ENCODE measurements at regions not wholly inside any gene's neighbourhood (a gene's known extent, or its start where the extent isn't known, plus 50 kb on each side); places are given as distances from the start of the nearest gene placed in this dataset.

DNA sequence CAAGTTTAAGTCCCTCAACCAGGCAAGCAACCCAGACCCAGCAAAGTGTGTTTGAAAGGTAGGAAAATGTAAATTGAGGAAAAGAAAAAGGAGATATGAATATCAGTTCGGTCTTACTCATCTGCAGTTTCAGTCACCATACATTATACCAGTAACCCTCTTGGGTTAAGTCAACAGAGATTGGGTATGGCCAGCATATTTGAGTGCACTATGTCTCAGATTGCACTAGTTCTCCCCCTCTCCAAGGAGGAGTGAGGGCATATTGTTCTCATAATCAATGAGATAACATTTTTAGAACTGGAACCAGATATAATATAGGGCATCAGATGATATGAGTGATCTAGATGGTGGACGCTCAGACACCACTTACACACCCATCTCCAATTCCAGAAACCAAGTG lies 141.5 kb downstream of the COPS8 start:
- DNase-seq (ENCODE audit: low read depth in 1 of 2, low spot score in 1 of 2): no peak
- Histone ChIP-seq H3K4me3 (no peak overlapping the region), H3K27ac (no peak overlapping the region), H3K36me3 (no peaks in the 10 kb centered on the region), H3K4me1 (ENCODE audit: low read depth) (no peaks in the 10 kb centered on the region), H3K9me3 (ENCODE audit: low read depth) (no peaks in the 10 kb centered on the region), H3K27me3 (no peaks in the 10 kb centered on the region)
- TF ChIP-seq, protein P1, sequence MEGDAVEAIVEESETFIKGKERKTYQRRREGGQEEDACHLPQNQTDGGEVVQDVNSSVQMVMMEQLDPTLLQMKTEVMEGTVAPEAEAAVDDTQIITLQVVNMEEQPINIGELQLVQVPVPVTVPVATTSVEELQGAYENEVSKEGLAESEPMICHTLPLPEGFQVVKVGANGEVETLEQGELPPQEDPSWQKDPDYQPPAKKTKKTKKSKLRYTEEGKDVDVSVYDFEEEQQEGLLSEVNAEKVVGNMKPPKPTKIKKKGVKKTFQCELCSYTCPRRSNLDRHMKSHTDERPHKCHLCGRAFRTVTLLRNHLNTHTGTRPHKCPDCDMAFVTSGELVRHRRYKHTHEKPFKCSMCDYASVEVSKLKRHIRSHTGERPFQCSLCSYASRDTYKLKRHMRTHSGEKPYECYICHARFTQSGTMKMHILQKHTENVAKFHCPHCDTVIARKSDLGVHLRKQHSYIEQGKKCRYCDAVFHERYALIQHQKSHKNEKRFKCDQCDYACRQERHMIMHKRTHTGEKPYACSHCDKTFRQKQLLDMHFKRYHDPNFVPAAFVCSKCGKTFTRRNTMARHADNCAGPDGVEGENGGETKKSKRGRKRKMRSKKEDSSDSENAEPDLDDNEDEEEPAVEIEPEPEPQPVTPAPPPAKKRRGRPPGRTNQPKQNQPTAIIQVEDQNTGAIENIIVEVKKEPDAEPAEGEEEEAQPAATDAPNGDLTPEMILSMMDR (IDR thresholded peaks at IDR 0.05; ENCODE audit: low read depth, low read length): no peak

DNA sequence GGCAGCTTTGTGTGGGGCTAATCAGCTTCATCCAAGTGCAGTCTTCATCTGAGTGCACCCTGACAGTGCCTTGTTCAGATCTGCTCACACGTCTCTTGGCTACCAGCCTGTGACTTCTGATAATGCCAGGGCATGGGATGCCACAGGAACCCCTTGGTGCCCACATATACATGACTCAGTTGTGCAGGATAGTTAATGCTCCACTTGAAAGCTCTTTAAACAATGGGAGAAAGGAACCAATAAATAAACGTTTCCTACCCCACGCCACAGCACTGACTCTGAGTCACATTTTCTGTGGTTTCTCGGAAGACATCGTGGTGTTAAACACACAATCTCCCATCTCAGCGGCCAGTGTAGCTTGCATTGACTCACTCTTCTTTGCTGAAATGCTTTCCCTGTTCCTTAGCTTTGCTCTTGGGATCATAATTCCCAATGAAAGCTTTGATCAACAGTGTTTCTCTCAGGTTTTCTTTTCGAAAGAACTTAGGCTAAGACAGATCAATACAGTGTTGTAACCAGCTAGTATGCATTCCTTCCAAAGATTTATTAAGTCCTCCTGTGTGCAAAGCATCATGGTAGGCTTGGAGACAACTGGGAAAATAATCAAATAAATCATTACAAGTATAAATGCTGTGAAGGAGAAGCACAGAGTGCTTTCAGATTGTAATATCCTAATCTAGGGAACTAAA lies 142.0 kb downstream of the COPS8 start:
- Histone ChIP-seq H3K9me3 (ENCODE audit: low read depth) (no peaks in the 10 kb centered on the region), H3K4me3 (no peak overlapping the region), H3K27me3 (no peaks in the 10 kb centered on the region), H3K27ac (no peak overlapping the region), H3K4me1 (ENCODE audit: low read depth) (no peaks in the 10 kb centered on the region), H3K36me3 (no peaks in the 10 kb centered on the region)
- TF ChIP-seq, protein P1 (IDR thresholded peaks at IDR 0.05; ENCODE audit: low read depth, low read length): no peak
- DNase-seq (ENCODE audit: low read depth in 1 of 2, low spot score in 1 of 2): peak in 1 of 2 donors; percentile 92

DNA sequence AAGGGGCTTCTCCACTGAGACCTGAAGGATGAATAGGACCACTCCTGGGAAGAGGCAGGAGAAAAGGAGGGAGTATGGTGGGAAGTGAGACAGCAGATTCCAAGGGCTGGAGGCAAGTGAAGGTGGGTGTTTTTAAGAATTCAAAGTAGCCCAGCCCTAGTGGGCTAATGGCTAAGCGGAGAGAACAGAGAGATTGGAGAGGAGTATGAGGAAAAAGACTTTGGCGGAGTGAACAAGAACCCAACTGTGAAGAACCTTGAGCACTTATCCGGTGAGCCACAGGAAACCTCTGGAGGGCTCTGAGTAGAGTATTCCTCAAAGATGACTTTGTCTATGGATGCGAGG lies 142.6 kb downstream of the COPS8 start:
- DNase-seq (ENCODE audit: low read depth in 1 of 2, low spot score in 1 of 2): no peak
- Histone ChIP-seq H3K36me3 (no peaks in the 10 kb centered on the region), H3K4me3 (no peak overlapping the region), H3K9me3 (ENCODE audit: low read depth) (no peaks in the 10 kb centered on the region), H3K4me1 (ENCODE audit: low read depth) (no peaks in the 10 kb centered on the region), H3K27me3 (no peaks in the 10 kb centered on the region), H3K27ac (no peak overlapping the region)
- TF ChIP-seq, protein P1 (IDR thresholded peaks at IDR 0.05; ENCODE audit: low read depth, low read length): no peak

DNA sequence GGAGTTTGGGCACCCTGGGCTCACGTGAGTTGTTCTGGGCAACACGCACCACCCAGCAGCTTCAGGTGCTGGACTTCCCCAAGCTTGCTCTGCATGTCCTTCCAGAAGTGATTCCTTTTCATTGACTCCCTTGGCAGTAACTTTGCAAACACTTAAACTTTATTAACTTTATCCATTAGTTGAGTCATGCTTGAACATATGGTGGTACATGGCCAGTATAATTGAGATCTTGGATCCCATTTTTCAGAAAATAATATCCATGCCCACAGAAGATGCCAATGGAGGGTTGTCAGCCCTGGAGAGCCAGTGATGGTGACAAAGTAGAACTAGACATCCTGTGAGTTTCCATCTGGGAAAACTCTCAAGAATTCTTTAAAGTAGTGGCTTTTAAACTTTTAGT lies 144.2 kb downstream of the COPS8 start:
- H3K27me3 ChIP-seq: no peaks in the 10 kb centered on the region
- H3K9me3 ChIP-seq (ENCODE audit: low read depth): no peaks in the 10 kb centered on the region
- TF ChIP-seq, protein P1 (IDR thresholded peaks at IDR 0.05; ENCODE audit: low read depth, low read length): no peak
- no peaks in the 10 kb centered on the region for H3K36me3 ChIP-seq
- H3K4me1 ChIP-seq (ENCODE audit: low read depth): no peaks in the 10 kb centered on the region
- no peak overlapping the region for H3K27ac ChIP-seq
- no peak overlapping the region for H3K4me3 ChIP-seq
- no peak for DNase-seq (ENCODE audit: low read depth in 1 of 2, low spot score in 1 of 2)

DNA sequence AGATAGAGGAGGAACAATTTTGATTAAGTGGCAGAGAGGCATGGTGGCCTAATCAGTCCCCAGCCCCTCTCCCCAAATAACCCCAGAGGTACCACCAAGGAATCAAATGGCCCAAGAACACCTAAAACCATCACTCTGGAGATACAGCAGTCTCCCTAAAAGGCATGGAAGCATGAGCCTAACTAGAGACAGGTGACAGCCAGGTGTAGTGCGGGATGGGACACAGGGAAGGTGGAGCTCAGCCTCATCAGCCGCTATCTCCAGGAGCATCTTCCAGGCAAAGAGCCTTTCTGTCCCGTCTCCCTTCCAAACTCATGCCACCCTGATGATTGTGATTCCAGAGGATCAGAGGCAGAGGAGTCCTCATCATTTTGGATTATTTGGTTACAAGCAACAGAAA lies 144.7 kb downstream of the COPS8 start:
- DNase-seq (ENCODE audit: low read depth in 1 of 2, low spot score in 1 of 2): no peak
- Histone ChIP-seq H3K9me3 (ENCODE audit: low read depth) (no peaks in the 10 kb centered on the region), H3K4me3 (no peak overlapping the region), H3K4me1 (ENCODE audit: low read depth) (no peaks in the 10 kb centered on the region), H3K27me3 (no peaks in the 10 kb centered on the region), H3K27ac (no peak overlapping the region), H3K36me3 (no peaks in the 10 kb centered on the region)
- TF ChIP-seq, protein P1 (IDR thresholded peaks at IDR 0.05; ENCODE audit: low read depth, low read length): no peak

All from cardiac muscle cell (in vitro differentiated cells and primary cell).